HFF-Myc (cell line): ENCODE measurements at regions not wholly inside any gene's neighbourhood (a gene's known extent, or its start where the extent isn't known, plus 50 kb on each side); places are given as distances from the start of the nearest gene placed in this dataset.

Experiments used
- DNase-seq: peaks from one replicate; pipeline ENCODE4 v3.0.0-alpha.2; 2011; ENCODE audit warnings: low read depth; ENCODE audit errors: extremely low read depth
- H3K4me3 ChIP-seq: replicated peaks from 2 replicates; pipeline ENCODE4 v1.5.1; 2011; ENCODE audit warnings: low read depth, mild to moderate bottlenecking, control low read depth, low read length
- CTCF ChIP-seq: IDR thresholded peaks from 2 replicates; pipeline ENCODE4 v1.5.1; 2012; ENCODE audit warnings: mild to moderate bottlenecking, low read depth, low read length, control low read depth; ENCODE audit errors: missing control alignments

- no peak for TF ChIP-seq CTCF
- no peak for DNase-seq
- H3K4me3 ChIP-seq, result no peak overlapping the region
Observed at GRCh38 chr14:28406196-28406595, 360.4 kb upstream of the FOXG1 start.

- no peak for DNase-seq
- H3K4me3 ChIP-seq, result no peak overlapping the region
- TF ChIP-seq CTCF, result no peak
Observed at GRCh38 chr14:28407031-28407825, 359.4 kb upstream of the FOXG1 start.

GRCh38 chr14:28407996-28408395, 358.6 kb upstream of the FOXG1 start:
- no peak overlapping the region for H3K4me3 ChIP-seq
- TF ChIP-seq CTCF, result no peak
- no peak for DNase-seq

GRCh38 chr14:28412077-28412476, 354.5 kb upstream of the FOXG1 start:
- no peak for DNase-seq
- no peak overlapping the region for H3K4me3 ChIP-seq

GRCh38 chr14:28426960-28427359, 339.6 kb upstream of the FOXG1 start:
- no peak overlapping the region for H3K4me3 ChIP-seq
- no peak for TF ChIP-seq CTCF
- DNase-seq, result no peak

More at GRCh38 chr14:28412077-28412476, 354.5 kb upstream of the FOXG1 start:
- no peak for TF ChIP-seq CTCF

GRCh38 chr14:28436821-28437220, 329.8 kb upstream of the FOXG1 start:
- no peak for DNase-seq
- TF ChIP-seq CTCF, result no peak
- H3K4me3 ChIP-seq, result no peak overlapping the region

- no peak for DNase-seq
- no peak overlapping the region for H3K4me3 ChIP-seq
- no peak for TF ChIP-seq CTCF
Observed at GRCh38 chr14:28461389-28461788, 305.2 kb upstream of the FOXG1 start.
